T-cell (primary cell): ENCODE measurements at regions not wholly inside any gene's neighbourhood (a gene's known extent, or its start where the extent isn't known, plus 50 kb on each side); places are given as distances from the start of the nearest gene placed in this dataset.
"Not testable (repeated sequence)": the region's sequence is repeated elsewhere in the genome, so short reads cannot be mapped to it uniquely, and the experiment has no call there.

Source experiments
- ATAC-seq, 4 experiments: fragments of 200-7000 bp in 3 of 4; fragments of 150-1000 bp in 1 of 4; cut with Tn5 transposase; replicated peaks in 1 of 4; 1 replicate in 3 of 4; 2 replicates in 1 of 4; pipeline ENCODE4 v1.10.0; 2021; ENCODE audit warnings: moderate library complexity in 3 of 4, mild to moderate bottlenecking in 2 of 4, moderate number of reproducible peaks in 1 of 4
- CTCF ChIA-PET, 2 donors: fragments of 300-600 bp; sonication (Branson Sonifier 250); formaldehyde crosslinking; loops; one replicate each; lab custom pipeline; 2022; ENCODE audit warnings: antibody characterized with exemption in 2 of 2; lab: Charles Lee
- POLR2A ChIA-PET, 2 donors: fragments of 300-600 bp; sonication (Branson Sonifier 250); formaldehyde crosslinking; loops; one replicate each; lab custom pipeline; 2022; ENCODE audit warnings: antibody characterized with exemption in 2 of 2; lab: Charles Lee
- DNase-seq, 35 experiments: peaks; one replicate each; pipeline versions ENCODE4 v3.0.0 to v3.0.0-alpha.2; 2013 to 2023
- H3K27ac ChIP-seq: one replicate; pipeline ENCODE4 v1.5.1; 2013; ENCODE audit warnings: low read length
- H3K27me3 ChIP-seq, 2 experiments: replicated peaks in 1 of 2; 1 replicate in 1 of 2; 2 replicates in 1 of 2; pipeline versions ENCODE4 v1.6.1 to v1.7.0; 2013; ENCODE audit warnings: low read length in 1 of 2, mixed read lengths in 1 of 2; ENCODE audit not compliant: control insufficient read depth in 2 of 2, insufficient read depth in 2 of 2; ENCODE audit errors: extremely low read depth in 1 of 2
- H3K36me3 ChIP-seq, 2 donors: 1 replicate in 1 of 2; 2 replicates in 1 of 2; pipeline versions ENCODE4 v1.6.1 to v1.7.0; 2013; ENCODE audit warnings: low read length in 1 of 2; ENCODE audit not compliant: control insufficient read depth in 2 of 2, insufficient read depth in 1 of 2; ENCODE audit errors: extremely low read depth in 1 of 2
- H3K4me1 ChIP-seq, 2 experiments: 1 replicate in 1 of 2; 2 replicates in 1 of 2; pipeline versions ENCODE4 v1.6.1 to v1.7.0; 2013; ENCODE audit warnings: low read length in 2 of 2, mixed read lengths in 1 of 2; ENCODE audit not compliant: insufficient read depth in 2 of 2, control insufficient read depth in 1 of 2; ENCODE audit errors: extremely low read depth in 1 of 2
- H3K4me3 ChIP-seq, 2 donors: 1 replicate in 1 of 2; 2 replicates in 1 of 2; pipeline versions ENCODE4 v1.5.1 to v1.7.0; 2013; ENCODE audit warnings: mild to moderate bottlenecking in 2 of 2, low read length in 1 of 2, moderate library complexity in 1 of 2; ENCODE audit not compliant: control insufficient read depth in 1 of 2; ENCODE audit errors: extremely low read depth in 1 of 2
- H3K9me3 ChIP-seq: 2 replicates; pipeline ENCODE4 v1.7.0; 2013
- H3K27ac Mint-ChIP-seq, 2 donors: one replicate each; pipeline ENCODE4 v1.8.0; 2020 to 2021; ENCODE audit warnings: mild to moderate bottlenecking in 2 of 2, mixed read lengths in 2 of 2
- H3K27me3 Mint-ChIP-seq, 2 donors: one replicate each; pipeline ENCODE4 v1.8.0; 2021 to 2022; ENCODE audit warnings: mixed read lengths in 2 of 2
- H3K36me3 Mint-ChIP-seq: one replicate; pipeline ENCODE4 v1.8.0; 2021; ENCODE audit warnings: mixed read lengths
- H3K4me1 Mint-ChIP-seq, 3 donors: one replicate each; pipeline ENCODE4 v1.8.0; 2020 to 2022; ENCODE audit warnings: mixed read lengths in 3 of 3, mild to moderate bottlenecking in 1 of 3
- H3K4me3 Mint-ChIP-seq, 3 donors: one replicate each; pipeline ENCODE4 v1.8.0; 2020 to 2022; ENCODE audit warnings: mild to moderate bottlenecking in 3 of 3, mixed read lengths in 3 of 3, moderate library complexity in 3 of 3
- H3K9me3 Mint-ChIP-seq, 3 donors: one replicate each; pipeline ENCODE4 v1.8.0; 2020 to 2022; ENCODE audit warnings: mixed read lengths in 3 of 3
- WGBS: methylation state at CpG from one replicate; pipeline ENCODE4 v1.1.5; 2013; ENCODE audit warnings: missing lambda C conversion rate; ENCODE audit not compliant: insufficient coverage; 5-methylcytosine and 5-hydroxymethylcytosine counted together

DNA sequence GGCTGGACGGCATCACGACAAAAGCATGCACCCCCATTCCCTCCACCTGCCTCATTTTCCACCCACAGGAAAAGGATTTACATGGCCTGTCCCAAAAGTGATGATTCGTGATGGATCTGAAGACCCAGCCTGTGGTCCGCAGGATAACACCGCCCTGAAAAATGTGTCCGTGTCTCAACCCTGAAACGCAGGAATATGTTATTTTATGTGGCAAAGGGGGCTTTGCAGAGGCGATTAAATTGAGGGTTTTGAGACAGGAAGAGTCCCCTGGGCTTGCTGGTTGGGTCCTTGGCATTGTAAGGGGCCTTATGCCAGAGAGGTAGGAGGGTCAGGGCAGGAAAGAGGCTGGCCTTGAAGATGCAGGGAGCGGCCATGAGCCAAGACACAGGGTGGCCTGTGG, 80.2 kb upstream of the PPP2R2D start:
- H3K9me3 Mint-ChIP-seq: no peaks in the 10 kb centered on the region
- POLR2A ChIA-PET: no interaction called here
- no peak for ATAC-seq
- Histone ChIP-seq H3K27me3 (peaks cover 0 to 29% of the 10 kb centered on the region in 2 experiments), H3K36me3 (no peaks in the 10 kb centered on the region), H3K27ac (no peak overlapping the region), H3K4me3 (no peak overlapping the region), H3K4me1 (no peaks in the 10 kb centered on the region), H3K9me3 (no peaks in the 10 kb centered on the region)
- DNase-seq: no peak
- peaks cover 5 to 8% of the 10 kb centered on the region in 2 donors for H3K27me3 Mint-ChIP-seq
- WGBS: 66% methylated on average over 7 of the region's 9 CpGs
- no peaks in the 10 kb centered on the region for H3K4me1 Mint-ChIP-seq
- no peak overlapping the region for H3K27ac Mint-ChIP-seq
- no peaks in the 10 kb centered on the region for H3K36me3 Mint-ChIP-seq
- CTCF ChIA-PET: no interaction called here
- H3K4me3 Mint-ChIP-seq: no peak overlapping the region

DNA sequence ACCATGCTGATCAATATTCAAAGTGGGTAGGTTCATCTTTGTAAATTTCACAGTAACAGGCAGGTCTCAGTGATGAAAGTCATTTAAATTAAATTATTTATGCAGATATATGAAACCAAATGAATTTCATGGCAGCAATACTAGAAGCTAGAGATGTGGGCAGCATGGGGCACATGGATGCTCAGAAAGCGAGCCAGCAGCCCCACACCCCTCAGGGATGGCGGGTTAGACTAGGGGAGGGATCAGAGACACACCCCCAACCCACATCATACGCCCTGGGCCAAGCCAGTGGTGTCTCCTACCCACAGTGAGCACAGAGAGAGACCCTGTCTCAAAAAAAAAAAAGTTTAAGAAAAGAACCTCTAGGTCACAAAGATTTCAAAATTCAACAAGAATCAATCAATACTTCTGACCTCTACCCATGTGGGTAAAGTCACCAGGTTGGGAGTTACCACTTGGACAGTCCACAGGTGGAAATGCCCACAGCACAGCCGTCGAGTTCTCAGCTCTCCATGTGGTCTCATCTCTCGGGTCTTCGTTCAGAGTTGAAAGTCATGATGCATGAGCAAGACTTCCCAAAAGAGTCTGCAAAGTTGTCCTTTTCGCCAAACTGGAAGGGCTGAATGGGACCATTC, 79.3 kb upstream of the PPP2R2D start:
- 86% methylated on average over 5 of the region's 8 CpGs for WGBS
- no peak overlapping the region for H3K27ac ChIP-seq
- no peak overlapping the region for H3K4me3 ChIP-seq
- H3K36me3 ChIP-seq: no peaks in the 10 kb centered on the region
- H3K9me3 ChIP-seq: no peaks in the 10 kb centered on the region
- H3K4me3 Mint-ChIP-seq: no peak overlapping the region
- peaks cover 5 to 8% of the 10 kb centered on the region in 2 donors for H3K27me3 Mint-ChIP-seq
- no peaks in the 10 kb centered on the region for H3K36me3 Mint-ChIP-seq
- H3K27me3 ChIP-seq: peaks cover 0 to 29% of the 10 kb centered on the region in 2 experiments
- no peak overlapping the region for H3K27ac Mint-ChIP-seq
- DNase-seq: no peak
- ATAC-seq: no peak
- ChIA-PET POLR2A (no interaction called here), CTCF (no interaction called here)
- H3K4me1 ChIP-seq: no peaks in the 10 kb centered on the region
- no peaks in the 10 kb centered on the region for H3K4me1 Mint-ChIP-seq
- no peaks in the 10 kb centered on the region for H3K9me3 Mint-ChIP-seq

DNA sequence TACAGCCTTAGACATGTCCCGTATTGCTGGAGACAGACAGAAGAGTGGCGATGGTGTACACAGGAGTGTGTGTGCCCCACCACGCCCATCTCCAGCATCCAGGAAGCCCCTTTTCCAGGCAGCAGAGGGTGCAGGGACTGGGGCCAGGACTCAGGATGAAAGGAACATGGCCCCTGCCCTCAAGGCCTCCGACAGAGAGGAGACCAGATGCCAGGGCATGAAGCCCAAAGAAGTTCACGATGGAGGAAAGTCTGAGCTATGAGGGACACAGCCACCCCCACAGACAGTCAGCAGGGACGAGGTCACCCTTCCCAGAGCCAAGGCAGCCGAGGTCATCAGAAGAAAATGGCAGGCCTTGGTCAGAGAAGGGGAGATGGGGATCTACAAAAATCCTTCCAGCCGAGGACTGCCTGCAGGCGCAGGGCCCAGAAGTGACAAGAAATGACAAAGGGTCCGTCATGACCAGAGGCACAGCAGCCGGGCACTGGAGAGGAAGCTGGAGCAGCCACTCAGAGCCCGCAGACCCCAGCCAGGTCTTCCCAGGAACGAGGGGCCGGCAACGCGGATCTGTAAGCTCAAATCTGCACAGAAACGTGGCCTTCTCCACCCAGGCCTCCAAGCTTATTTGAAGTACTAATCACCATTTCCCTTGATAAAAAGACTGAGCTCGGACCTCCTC, 78.7 kb upstream of the PPP2R2D start:
- no peak overlapping the region for H3K27ac Mint-ChIP-seq
- Histone ChIP-seq H3K27me3 (peaks cover 0 to 29% of the 10 kb centered on the region in 2 experiments), H3K27ac (no peak overlapping the region), H3K4me3 (no peak overlapping the region), H3K4me1 (no peaks in the 10 kb centered on the region), H3K9me3 (no peaks in the 10 kb centered on the region), H3K36me3 (no peaks in the 10 kb centered on the region)
- no peak for DNase-seq
- no peak for ATAC-seq
- H3K4me3 Mint-ChIP-seq: no peak overlapping the region
- 88% methylated on average over 15 of the region's 18 CpGs for WGBS
- POLR2A ChIA-PET: no interaction called here
- peaks cover 3 to 7% of the 10 kb centered on the region in 2 donors for H3K27me3 Mint-ChIP-seq
- CTCF ChIA-PET: no interaction called here
- no peaks in the 10 kb centered on the region for H3K9me3 Mint-ChIP-seq
- H3K36me3 Mint-ChIP-seq: no peaks in the 10 kb centered on the region
- no peaks in the 10 kb centered on the region for H3K4me1 Mint-ChIP-seq

GRCh38 chr10:131822692-131823245, 78.0 kb upstream of the PPP2R2D start:
- no peaks in the 10 kb centered on the region for H3K4me1 Mint-ChIP-seq
- ChIA-PET POLR2A (no interaction called here), CTCF (no interaction called here)
- Histone ChIP-seq H3K9me3 (no peaks in the 10 kb centered on the region), H3K36me3 (no peaks in the 10 kb centered on the region), H3K27me3 (peaks cover 0 to 29% of the 10 kb centered on the region in 2 experiments), H3K27ac (no peak overlapping the region), H3K4me1 (no peaks in the 10 kb centered on the region), H3K4me3 (no peak overlapping the region)
- peaks cover 3 to 4% of the 10 kb centered on the region in 2 donors for H3K27me3 Mint-ChIP-seq
- no peak overlapping the region for H3K27ac Mint-ChIP-seq
- no peak overlapping the region for H3K4me3 Mint-ChIP-seq
- ATAC-seq: no peak
- no peaks in the 10 kb centered on the region for H3K36me3 Mint-ChIP-seq
- H3K9me3 Mint-ChIP-seq: peaks cover 0 to 5% (median 0%) of the 10 kb centered on the region in 3 donors
- 86% methylated on average over 8 of the region's 9 CpGs for WGBS
- DNase-seq: no peak

GRCh38 chr10:131823601-131824099, 77.2 kb upstream of the PPP2R2D start:
- H3K9me3 ChIP-seq, CTCF ChIA-PET, H3K36me3 Mint-ChIP-seq, ATAC-seq, H3K4me1 Mint-ChIP-seq, H3K27ac ChIP-seq, DNase-seq, POLR2A ChIA-PET, H3K4me1 ChIP-seq, H3K9me3 Mint-ChIP-seq, H3K27me3 Mint-ChIP-seq, H3K27ac Mint-ChIP-seq, H3K4me3 Mint-ChIP-seq, H3K36me3 ChIP-seq, H3K4me3 ChIP-seq: not testable (repeated sequence)
- 81% methylated on average over 3 of the region's 12 CpGs for WGBS
- H3K27me3 ChIP-seq: peaks cover 0 to 27% of the 10 kb centered on the region in 2 experiments

GRCh38 chr10:131824371-131825149, 76.2 kb upstream of the PPP2R2D start:
- peak in 1 of 4 experiments; percentile 17 for ATAC-seq

More at GRCh38 chr10:131824371-131825149, 76.2 kb upstream of the PPP2R2D start:
- peaks cover 0 to 26% of the 10 kb centered on the region in 2 experiments for H3K27me3 ChIP-seq
- no peak overlapping the region for H3K4me3 ChIP-seq
- POLR2A ChIA-PET: no interaction called here
- H3K36me3 Mint-ChIP-seq: no peaks in the 10 kb centered on the region
- WGBS: 52% methylated on average over 8 of the region's 24 CpGs
- H3K27ac ChIP-seq: no peak overlapping the region
- no peak overlapping the region for H3K4me3 Mint-ChIP-seq
- DNase-seq: peak in 1 of 35 experiments; percentile 19
- H3K9me3 ChIP-seq: no peaks in the 10 kb centered on the region
- CTCF ChIA-PET: no interaction called here
- H3K9me3 Mint-ChIP-seq: peaks cover 0 to 5% (median 0%) of the 10 kb centered on the region in 3 donors
- no peak overlapping the region for H3K27ac Mint-ChIP-seq
- no peaks in the 10 kb centered on the region for H3K4me1 ChIP-seq
- no peaks in the 10 kb centered on the region for H3K36me3 ChIP-seq
- H3K27me3 Mint-ChIP-seq: peaks cover 4 to 6% of the 10 kb centered on the region in 2 donors
- no peaks in the 10 kb centered on the region for H3K4me1 Mint-ChIP-seq
